K562 (cell line): ENCODE measurements at regions not wholly inside any gene's neighbourhood (a gene's known extent, or its start where the extent isn't known, plus 50 kb on each side); places are given as distances from the start of the nearest gene placed in this dataset.

ENCODE experiments used
- ATAC-seq: fragments of 200-7000 bp; cut with Tn5 transposase; 3 replicates; pipeline ENCODE4 v1.9.1; 2020; ENCODE audit warnings: moderate library complexity
- BruUV-seq: library from RNA; stranded (reverse); fragments of 400-500 nt; replicated peaks from 2 replicates; lab custom pipeline; 2021; lab: Mats Ljungman, UMichigan
- CTCF ChIA-PET: fragments of 300-600 bp; formaldehyde crosslinking; extraction: SDS; loops from one replicate; lab custom pipeline; 2021; ENCODE audit warnings: low intra/inter-chr PET ratio; lab: Yijun Ruan, JAX
- POLR2A ChIA-PET: fragments of 300-600, 350-650 bp; sonication (Branson Sonifier 250); formaldehyde crosslinking; extraction: SDS; loops from one replicate; lab custom pipeline; 2021; ENCODE audit warnings: antibody characterized with exemption, inconsistent platforms; lab: Yijun Ruan, JAX
- DNase-seq, 4 experiments: peaks; one replicate each; pipeline versions ENCODE4 v3.0.0 to v3.0.0-alpha.2; 2011 to 2018; ENCODE audit warnings: low spot score in 3 of 4, mixed read lengths in 3 of 4; ENCODE audit errors: extremely low read depth in 1 of 4
- FAIRE-seq: peaks from 2 replicates; lab custom pipeline; 2011; peaks lifted over from hg19 to GRCh38; lab: Jason Lieb, UNC
- H2AFZ ChIP-seq: 2 replicates; pipeline ENCODE4 v1.6.0; 2011; ENCODE audit warnings: low read depth, low read length, control low read depth, inconsistent platforms
- H3K27ac ChIP-seq: fragments of 200-600 bp; 3 replicates; pipeline ENCODE4 v1.8.0; 2011; ENCODE audit warnings: low read depth, mild to moderate bottlenecking, control low read depth, inconsistent platforms, low read length, moderate library complexity, mixed read lengths; ENCODE audit errors: extremely low read depth
- H3K27me3 ChIP-seq, 2 experiments: fragments of 300-600 bp in 1 of 2; 2 replicates in 1 of 2; 3 replicates in 1 of 2; pipeline versions ENCODE4 v1.6.0 to v1.8.0; 2011; ENCODE audit warnings: inconsistent platforms in 2 of 2, low read length in 2 of 2, mild to moderate bottlenecking in 1 of 2, mixed read lengths in 1 of 2, moderate library complexity in 1 of 2; ENCODE audit not compliant: control insufficient read depth in 2 of 2, insufficient read depth in 2 of 2
- H3K36me3 ChIP-seq: fragments of 300-600 bp; 3 replicates; pipeline ENCODE4 v1.8.0; 2011; ENCODE audit warnings: mild to moderate bottlenecking, low read length, inconsistent platforms; ENCODE audit not compliant: control insufficient read depth, insufficient read depth
- H3K4me1 ChIP-seq, 2 experiments: fragments of 200-600 bp in 1 of 2; replicated peaks in 1 of 2; 2 replicates in 1 of 2; 3 replicates in 1 of 2; pipeline versions ENCODE4 v1.5.1 to v1.8.0; 2011; ENCODE audit warnings: inconsistent platforms in 2 of 2, low read length in 2 of 2, mild to moderate bottlenecking in 1 of 2, mixed read lengths in 1 of 2, moderate library complexity in 1 of 2; ENCODE audit not compliant: control insufficient read depth in 2 of 2, insufficient read depth in 2 of 2
- H3K4me2 ChIP-seq: 2 replicates; pipeline ENCODE4 v1.6.1; 2011; ENCODE audit warnings: low read length, control low read depth, inconsistent platforms, mixed read lengths; ENCODE audit not compliant: insufficient read depth
- H3K4me3 ChIP-seq: fragments of 200-600 bp; sonication (generic), shearing (Covaris generic); 2 replicates; pipeline ENCODE4 v1.5.1; 2016; ENCODE audit warnings: control low read depth, inconsistent platforms
- H3K79me2 ChIP-seq: fragments of 200-600 bp; 3 replicates; pipeline ENCODE4 v1.8.0; 2011; ENCODE audit warnings: low read length, inconsistent platforms; ENCODE audit not compliant: control insufficient read depth, insufficient read depth
- H3K9ac ChIP-seq, 2 experiments: 2 replicates each; pipeline versions ENCODE4 v1.6.0 to v1.6.1; 2011; ENCODE audit warnings: low read depth in 2 of 2, low read length in 2 of 2, control low read depth in 1 of 2, inconsistent platforms in 1 of 2, mild to moderate bottlenecking in 1 of 2, mixed read lengths in 1 of 2; ENCODE audit not compliant: insufficient read depth in 1 of 2
- H3K9me1 ChIP-seq: one replicate; pipeline ENCODE4 v1.6.0; 2011; ENCODE audit warnings: inconsistent platforms, mild to moderate bottlenecking, low read length, moderate library complexity; ENCODE audit not compliant: control insufficient read depth, insufficient read depth
- H3K9me3 ChIP-seq: replicated peaks from 2 replicates; pipeline ENCODE4 v1.5.1; 2011; ENCODE audit warnings: low read depth, low read length, inconsistent platforms; ENCODE audit not compliant: control insufficient read depth, insufficient read depth
- H4K20me1 ChIP-seq: replicated peaks from 2 replicates; pipeline ENCODE4 v1.6.1; 2011; ENCODE audit warnings: low read length, inconsistent platforms, mixed read lengths; ENCODE audit not compliant: control insufficient read depth, insufficient read depth
- POLR2B ChIP-seq: fragments of 450-650 bp; IDR thresholded peaks from 2 replicates; pipeline ENCODE4 v1.6.1; 2018; ENCODE audit warnings: low read depth; ENCODE audit not compliant: partially characterized antibody
- WGBS: fragments of 100-300 bp; shearing (Covaris generic); methylation state at CpG from one replicate; pipeline ENCODE4 v1.1.6; 2016; ENCODE audit warnings: low coverage, mixed read lengths; ENCODE audit not compliant: insufficient coverage; ENCODE audit errors: missing lambda C conversion rate; 5-methylcytosine and 5-hydroxymethylcytosine counted together
- in situ Hi-C: fragments of 300-500 bp; cut with MboI; formaldehyde crosslinking; loops from 4 replicates; pipeline ENCODE4 v1.15.0; 2018; ENCODE audit warnings: inconsistent platforms, mixed read lengths
- intact Hi-C: fragments of 100-400 bp; cut with micrococcal nuclease; formaldehyde crosslinking; loops from 2 replicates; pipeline ENCODE4 v1.14.2; 2022
- TF ChIP-seq, protein P1 (sequence below): fragments of 450-650 bp; IDR thresholded peaks from 2 replicates; pipeline ENCODE4 v1.6.1; 2016; ENCODE audit warnings: low read depth

DNA sequence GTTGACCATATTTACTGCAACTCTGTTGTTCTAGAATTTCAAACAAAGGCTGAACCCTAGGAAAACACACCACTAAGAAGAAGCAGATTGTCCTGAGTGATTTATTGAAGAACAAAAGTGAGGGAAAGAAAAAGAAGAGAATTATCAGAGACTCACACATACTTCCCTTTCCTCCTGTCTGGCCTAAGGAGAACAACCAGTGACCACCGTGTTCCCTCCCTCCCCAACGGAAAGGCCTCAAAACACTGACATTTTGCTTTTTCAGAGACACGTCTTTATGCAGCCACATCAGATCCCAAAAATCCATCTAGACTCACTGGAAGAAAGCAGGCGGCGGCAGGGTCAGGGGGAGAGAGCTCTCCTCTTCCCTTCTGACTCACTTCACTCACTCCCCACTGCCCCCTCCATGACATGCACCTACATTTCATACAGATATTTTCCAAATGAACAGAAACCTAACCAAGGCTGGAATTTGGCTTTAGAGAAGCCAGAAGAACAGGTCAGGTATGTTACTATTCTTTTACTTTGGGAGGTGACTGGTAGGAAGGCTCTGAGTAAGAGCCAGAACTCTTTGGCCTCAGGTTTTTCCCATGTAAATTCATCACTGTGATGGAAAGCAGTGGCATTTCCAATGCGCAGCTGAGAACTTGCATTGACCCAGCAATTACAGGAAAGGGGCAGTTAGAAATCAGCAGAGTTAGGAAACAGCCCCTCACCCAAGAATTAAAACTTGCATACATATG is 169.9 kb downstream of the BCL11A start:
- intact Hi-C loops (no loop called here), in situ Hi-C loops (no loop called here)
- Histone ChIP-seq H3K9me1 (no peaks in the 10 kb centered on the region), H3K79me2 (no peaks in the 10 kb centered on the region), H3K9me3 (no peaks in the 10 kb centered on the region), H2AFZ (no peak overlapping the region), H3K27ac (no peak overlapping the region), H3K36me3 (no peaks in the 10 kb centered on the region), H3K4me2 (no peak overlapping the region), H3K4me1 (no peaks in the 10 kb centered on the region), H4K20me1 (no peaks in the 10 kb centered on the region), H3K4me3 (no peak overlapping the region), H3K27me3 (peaks cover 3 to 15% of the 10 kb centered on the region in 2 experiments; a peak in 3 of 5 replicates), H3K9ac (no peak overlapping the region)
- no peak for DNase-seq
- ATAC-seq: no peak
- WGBS: 3% methylated on average over 5 of the region's 6 CpGs
- CTCF ChIA-PET: no interaction called here
- FAIRE-seq: no peak
- TF ChIP-seq, protein P1, sequence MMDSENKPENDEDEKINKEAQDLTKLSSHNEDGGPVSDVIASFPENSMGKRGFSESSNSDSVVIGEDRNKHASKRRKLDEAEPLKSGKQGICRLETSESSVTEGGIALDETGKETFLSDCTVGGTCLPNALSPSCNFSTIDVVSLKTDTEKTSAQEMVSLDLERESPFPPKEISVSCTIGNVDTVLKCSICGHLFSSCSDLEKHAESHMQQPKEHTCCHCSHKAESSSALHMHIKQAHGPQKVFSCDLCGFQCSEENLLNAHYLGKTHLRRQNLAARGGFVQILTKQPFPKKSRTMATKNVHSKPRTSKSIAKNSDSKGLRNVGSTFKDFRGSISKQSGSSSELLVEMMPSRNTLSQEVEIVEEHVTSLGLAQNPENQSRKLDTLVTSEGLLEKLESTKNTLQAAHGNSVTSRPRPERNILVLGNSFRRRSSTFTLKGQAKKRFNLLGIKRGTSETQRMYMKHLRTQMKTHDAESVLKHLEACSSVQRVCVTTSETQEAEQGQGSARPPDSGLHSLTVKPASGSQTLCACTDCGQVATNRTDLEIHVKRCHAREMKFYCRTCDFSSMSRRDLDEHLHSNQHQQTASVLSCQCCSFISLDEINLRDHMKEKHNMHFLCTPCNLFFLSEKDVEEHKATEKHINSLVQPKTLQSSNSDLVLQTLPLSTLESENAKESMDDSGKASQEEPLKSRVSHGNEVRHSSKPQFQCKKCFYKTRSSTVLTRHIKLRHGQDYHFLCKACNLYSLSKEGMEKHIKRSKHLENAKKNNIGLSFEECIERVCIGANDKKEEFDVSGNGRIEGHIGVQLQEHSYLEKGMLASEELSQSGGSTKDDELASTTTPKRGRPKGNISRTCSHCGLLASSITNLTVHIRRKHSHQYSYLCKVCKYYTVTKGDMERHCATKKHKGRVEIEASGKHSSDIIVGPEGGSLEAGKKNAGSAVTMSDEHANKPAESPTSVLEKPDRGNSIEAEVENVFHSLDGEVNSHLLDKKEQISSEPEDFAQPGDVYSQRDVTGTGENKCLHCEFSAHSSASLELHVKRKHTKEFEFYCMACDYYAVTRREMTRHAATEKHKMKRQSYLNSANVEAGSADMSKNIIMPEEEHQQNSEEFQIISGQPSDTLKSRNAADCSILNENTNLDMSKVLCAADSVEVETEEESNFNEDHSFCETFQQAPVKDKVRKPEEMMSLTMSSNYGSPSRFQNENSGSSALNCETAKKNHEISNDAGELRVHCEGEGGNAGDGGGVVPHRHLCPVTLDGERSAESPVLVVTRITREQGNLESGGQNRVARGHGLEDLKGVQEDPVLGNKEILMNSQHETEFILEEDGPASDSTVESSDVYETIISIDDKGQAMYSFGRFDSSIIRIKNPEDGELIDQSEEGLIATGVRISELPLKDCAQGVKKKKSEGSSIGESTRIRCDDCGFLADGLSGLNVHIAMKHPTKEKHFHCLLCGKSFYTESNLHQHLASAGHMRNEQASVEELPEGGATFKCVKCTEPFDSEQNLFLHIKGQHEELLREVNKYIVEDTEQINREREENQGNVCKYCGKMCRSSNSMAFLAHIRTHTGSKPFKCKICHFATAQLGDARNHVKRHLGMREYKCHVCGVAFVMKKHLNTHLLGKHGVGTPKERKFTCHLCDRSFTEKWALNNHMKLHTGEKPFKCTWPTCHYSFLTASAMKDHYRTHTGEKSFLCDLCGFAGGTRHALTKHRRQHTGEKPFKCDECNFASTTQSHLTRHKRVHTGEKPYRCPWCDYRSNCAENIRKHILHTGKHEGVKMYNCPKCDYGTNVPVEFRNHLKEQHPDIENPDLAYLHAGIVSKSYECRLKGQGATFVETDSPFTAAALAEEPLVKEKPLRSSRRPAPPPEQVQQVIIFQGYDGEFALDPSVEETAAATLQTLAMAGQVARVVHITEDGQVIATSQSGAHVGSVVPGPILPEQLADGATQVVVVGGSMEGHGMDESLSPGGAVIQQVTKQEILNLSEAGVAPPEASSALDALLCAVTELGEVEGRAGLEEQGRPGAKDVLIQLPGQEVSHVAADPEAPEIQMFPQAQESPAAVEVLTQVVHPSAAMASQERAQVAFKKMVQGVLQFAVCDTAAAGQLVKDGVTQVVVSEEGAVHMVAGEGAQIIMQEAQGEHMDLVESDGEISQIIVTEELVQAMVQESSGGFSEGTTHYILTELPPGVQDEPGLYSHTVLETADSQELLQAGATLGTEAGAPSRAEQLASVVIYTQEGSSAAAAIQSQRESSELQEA: no peak
- TF ChIP-seq POLR2B: no peak
- POLR2A ChIA-PET: no interaction called here
- BruUV-seq: no TSS peak
